AG04450 (cell line): ENCODE measurements at regions not wholly inside any gene's neighbourhood (a gene's known extent, or its start where the extent isn't known, plus 50 kb on each side); places are given as distances from the start of the nearest gene placed in this dataset.

ENCODE experiments used
- CTCF ChIA-PET: fragments of 300-600, 350-600 bp; formaldehyde crosslinking; extraction: SDS; loops from one replicate; lab custom pipeline; 2022; ENCODE audit warnings: antibody characterized with exemption, inconsistent platforms; lab: Charles Lee
- POLR2A ChIA-PET: fragments of 350-600 bp; formaldehyde crosslinking; extraction: SDS; loops from one replicate; lab custom pipeline; 2021; ENCODE audit warnings: antibody characterized with exemption, inconsistent platforms; lab: Yijun Ruan, JAX
- DNase-seq: peaks from one replicate; pipeline ENCODE4 v3.0.0-alpha.2; 2011; ENCODE audit warnings: low read depth, low spot score
- H3K27ac ChIP-seq: one replicate; pipeline ENCODE4 v1.5.1; 2012; ENCODE audit warnings: low read depth, low read length, control low read depth
- H3K27me3 ChIP-seq: one replicate; pipeline ENCODE4 v1.6.0; 2012; ENCODE audit warnings: low read length; ENCODE audit not compliant: control insufficient read depth, insufficient read depth
- H3K4me3 ChIP-seq: 2 replicates; pipeline ENCODE4 v1.5.1; 2011; ENCODE audit warnings: mild to moderate bottlenecking, low read depth, low read length, control low read depth
- H3K9me3 ChIP-seq: 2 replicates; pipeline ENCODE4 v1.5.1; 2012; ENCODE audit warnings: low read length; ENCODE audit not compliant: control insufficient read depth, insufficient read depth
- CTCF ChIP-seq: IDR thresholded peaks from 2 replicates; pipeline ENCODE4 v1.5.1; 2011; ENCODE audit warnings: low read depth, low read length, control low read depth, inconsistent platforms

- peaks cover 28% of the 10 kb centered on the region; the same call in 1 of the 2 replicates for H3K9me3 ChIP-seq
- ChIA-PET CTCF (no interaction called here), POLR2A (no interaction called here)
- no peaks in the 10 kb centered on the region for H3K27me3 ChIP-seq
- H3K4me3 ChIP-seq = no peak overlapping the region
- no peak for TF ChIP-seq CTCF
- no peak for DNase-seq
- no peak overlapping the region for H3K27ac ChIP-seq
These were observed 621.3 kb upstream of the DPP6 start for GRCh38 chr7:153430931-153431330.

- Histone ChIP-seq H3K4me3 (no peak overlapping the region), H3K27me3 (no peaks in the 10 kb centered on the region), H3K9me3 (peaks cover 24% of the 10 kb centered on the region; the same call in 1 of the 2 replicates), H3K27ac (no peak overlapping the region)
- no peak for DNase-seq
- no peak for TF ChIP-seq CTCF
- ChIA-PET CTCF (no interaction called here), POLR2A (no interaction called here)
These were observed 620.1 kb upstream of the DPP6 start for GRCh38 chr7:153432063-153432462.

- H3K9me3 ChIP-seq = peaks cover 24% of the 10 kb centered on the region; the same call in 1 of the 2 replicates
- DNase-seq = no peak
- no peak overlapping the region for H3K27ac ChIP-seq
- CTCF ChIA-PET = no interaction called here
- no peaks in the 10 kb centered on the region for H3K27me3 ChIP-seq
- no peak overlapping the region for H3K4me3 ChIP-seq
- POLR2A ChIA-PET = no interaction called here
- TF ChIP-seq CTCF = no peak
These were observed 619.0 kb upstream of the DPP6 start for GRCh38 chr7:153433223-153433622.

DNA sequence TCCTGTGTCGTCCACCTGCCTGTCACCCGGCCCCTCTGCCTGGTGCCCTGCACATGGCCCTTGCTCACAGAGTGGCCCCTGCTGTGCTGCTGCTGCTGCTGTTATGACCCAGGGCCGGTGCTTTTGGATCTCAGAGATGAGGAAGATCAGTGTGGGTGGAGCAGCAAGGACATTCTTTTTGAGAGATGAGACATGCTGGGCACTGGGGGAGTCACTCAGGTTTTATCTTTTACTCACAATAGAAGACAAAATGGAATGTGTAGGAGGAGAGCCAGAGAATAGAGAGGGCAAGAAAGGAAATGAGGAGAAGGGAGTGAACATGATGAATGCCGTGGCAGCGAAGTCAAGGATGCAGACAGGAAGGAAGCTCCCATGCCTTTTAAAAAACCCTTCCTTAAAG lies 611.5 kb upstream of the DPP6 start:
- CTCF ChIA-PET = no interaction called here
- H3K9me3 ChIP-seq = peaks cover 41% of the 10 kb centered on the region

More for the DNA sequence above, 611.5 kb upstream of the DPP6 start:
- H3K4me3 ChIP-seq = no peak overlapping the region
- DNase-seq = no peak
- POLR2A ChIA-PET = no interaction called here
- no peak overlapping the region for H3K27ac ChIP-seq
- no peaks in the 10 kb centered on the region for H3K27me3 ChIP-seq
- TF ChIP-seq CTCF = no peak
